ENCODE measurements at regions not wholly inside any gene's neighbourhood (a gene's known extent, or its start where the extent isn't known, plus 50 kb on each side); places are given as distances from the start of the nearest gene placed in this dataset.

GRCh38 chr7:114364151-114364550 is 50.5 kb upstream of the FOXP2 start:
- no peak for DNase-seq
- Mint-ChIP-seq H3K9me3 (peaks cover 5% of the 10 kb centered on the region), H3K36me3 (ENCODE audit: low read depth) (no peaks in the 10 kb centered on the region), H3K4me3 (no peak overlapping the region), H3K27ac (no peak overlapping the region), H3K4me1 (no peaks in the 10 kb centered on the region), H3K27me3 (ENCODE audit: low read depth, poor library complexity) (no peaks in the 10 kb centered on the region)
- TF ChIP-seq CTCF (IDR thresholded peaks at IDR 0.05): no peak

GRCh38 chr7:114363292-114363691 is 51.3 kb upstream of the FOXP2 start:
- DNase-seq: no peak
- Mint-ChIP-seq H3K9me3 (peaks cover 7% of the 10 kb centered on the region), H3K36me3 (ENCODE audit: low read depth) (no peaks in the 10 kb centered on the region), H3K4me1 (no peaks in the 10 kb centered on the region), H3K4me3 (no peak overlapping the region), H3K27ac (no peak overlapping the region), H3K27me3 (ENCODE audit: low read depth, poor library complexity) (no peaks in the 10 kb centered on the region)
- no peak for TF ChIP-seq CTCF (IDR thresholded peaks at IDR 0.05)

- peaks cover 9% of the 10 kb centered on the region for H3K9me3 Mint-ChIP-seq
- no peak for DNase-seq
- H3K36me3 Mint-ChIP-seq (ENCODE audit: low read depth): no peaks in the 10 kb centered on the region
- no peaks in the 10 kb centered on the region for H3K4me1 Mint-ChIP-seq
- H3K27me3 Mint-ChIP-seq (ENCODE audit: low read depth, poor library complexity): no peaks in the 10 kb centered on the region
- H3K27ac Mint-ChIP-seq: no peak overlapping the region
- no peak for TF ChIP-seq CTCF (IDR thresholded peaks at IDR 0.05)
- no peak overlapping the region for H3K4me3 Mint-ChIP-seq
Measured at GRCh38 chr7:114358911-114359310, 55.7 kb upstream of the FOXP2 start.

GRCh38 chr7:114356133-114356532 is 58.5 kb upstream of the FOXP2 start:
- TF ChIP-seq CTCF (IDR thresholded peaks at IDR 0.05): no peak

GRCh38 chr7:114354306-114354705 is 60.3 kb upstream of the FOXP2 start:
- Mint-ChIP-seq H3K9me3 (peaks cover 4% of the 10 kb centered on the region), H3K4me3 (no peak overlapping the region), H3K36me3 (ENCODE audit: low read depth) (no peaks in the 10 kb centered on the region), H3K4me1 (no peaks in the 10 kb centered on the region), H3K27me3 (ENCODE audit: low read depth, poor library complexity) (no peaks in the 10 kb centered on the region), H3K27ac (no peak overlapping the region)
- no peak for DNase-seq
- TF ChIP-seq CTCF (IDR thresholded peaks at IDR 0.05): no peak

More at GRCh38 chr7:114356133-114356532, 58.5 kb upstream of the FOXP2 start:
- DNase-seq: no peak
- peaks cover 9% of the 10 kb centered on the region for H3K9me3 Mint-ChIP-seq
- no peaks in the 10 kb centered on the region for H3K27me3 Mint-ChIP-seq (ENCODE audit: low read depth, poor library complexity)
- no peak overlapping the region for H3K4me3 Mint-ChIP-seq
- H3K4me1 Mint-ChIP-seq: no peaks in the 10 kb centered on the region
- H3K36me3 Mint-ChIP-seq (ENCODE audit: low read depth): no peaks in the 10 kb centered on the region
- no peak overlapping the region for H3K27ac Mint-ChIP-seq

GRCh38 chr7:114345494-114345893 is 69.1 kb upstream of the FOXP2 start:
- no peak for TF ChIP-seq CTCF (IDR thresholded peaks at IDR 0.05)
- no peak overlapping the region for H3K27ac Mint-ChIP-seq
- H3K9me3 Mint-ChIP-seq: no peaks in the 10 kb centered on the region
- no peak overlapping the region for H3K4me3 Mint-ChIP-seq
- no peak for DNase-seq
- no peaks in the 10 kb centered on the region for H3K4me1 Mint-ChIP-seq
- H3K27me3 Mint-ChIP-seq (ENCODE audit: low read depth, poor library complexity): no peaks in the 10 kb centered on the region
- no peaks in the 10 kb centered on the region for H3K36me3 Mint-ChIP-seq (ENCODE audit: low read depth)
